GM06990 (cell line): ENCODE measurements at regions not wholly inside any gene's neighbourhood (a gene's known extent, or its start where the extent isn't known, plus 50 kb on each side); places are given as distances from the start of the nearest gene placed in this dataset.

Experiments
- DNase-seq: peaks from one replicate; pipeline ENCODE4 v3.0.0-alpha.2; 2011; ENCODE audit not compliant: insufficient read length; ENCODE audit errors: extremely low read depth
- H3K27me3 ChIP-seq: replicated peaks from 2 replicates; pipeline ENCODE4 v1.6.0; 2011; ENCODE audit warnings: low read length; ENCODE audit not compliant: control insufficient read depth, insufficient read depth
- H3K36me3 ChIP-seq: 2 replicates; pipeline ENCODE4 v1.5.1; 2011; ENCODE audit warnings: low read length; ENCODE audit not compliant: control insufficient read depth, insufficient read depth
- H3K4me3 ChIP-seq: replicated peaks from 2 replicates; pipeline ENCODE4 v1.5.1; 2011; ENCODE audit warnings: low read depth, mild to moderate bottlenecking, control low read depth, low read length
- TF ChIP-seq, protein P1 (sequence below): IDR thresholded peaks from 2 replicates; pipeline ENCODE4 v1.5.1; 2011; ENCODE audit warnings: low read length, control low read depth, mild to moderate bottlenecking, inconsistent platforms; ENCODE audit not compliant: insufficient read depth, poor library complexity, severe bottlenecking

DNA sequence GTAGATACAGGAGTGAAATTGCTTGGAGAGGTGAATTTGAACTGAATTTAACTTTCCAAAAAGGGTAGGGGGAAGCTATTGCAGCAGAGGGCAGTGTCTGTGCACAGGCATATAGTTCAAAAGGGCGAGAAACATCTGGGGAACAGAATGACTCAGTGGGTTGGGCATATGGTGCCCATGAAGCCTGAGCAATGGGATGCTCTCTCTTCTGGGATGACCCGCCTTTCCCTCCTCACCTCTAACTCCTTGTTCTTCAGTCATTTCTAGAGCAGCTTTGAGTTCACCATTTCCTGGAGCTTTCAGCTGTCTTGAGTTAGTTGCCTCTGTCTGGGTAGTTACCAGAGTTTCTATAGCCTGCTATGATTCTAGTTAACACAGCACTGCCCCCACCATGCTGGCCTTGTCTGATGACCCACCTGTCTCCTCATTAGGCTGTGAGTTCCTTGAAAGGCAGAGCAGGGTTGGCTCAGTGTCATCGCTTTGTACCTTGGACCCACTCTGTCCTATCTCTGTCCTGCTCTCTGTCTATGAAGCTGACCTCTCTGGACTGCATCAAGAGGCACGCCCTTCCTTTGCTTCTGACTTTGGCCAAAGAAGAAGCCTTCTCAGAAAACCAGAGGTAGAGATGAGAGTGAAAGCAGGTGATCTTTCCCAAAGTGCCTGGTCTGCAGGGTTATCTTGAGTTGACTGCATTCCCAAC is 299.6 kb upstream of the KLF4 start:
- no peaks in the 10 kb centered on the region for H3K27me3 ChIP-seq
- no peaks in the 10 kb centered on the region for H3K36me3 ChIP-seq
- H3K4me3 ChIP-seq: no peak overlapping the region
- no peak for DNase-seq
- TF ChIP-seq, protein P1, sequence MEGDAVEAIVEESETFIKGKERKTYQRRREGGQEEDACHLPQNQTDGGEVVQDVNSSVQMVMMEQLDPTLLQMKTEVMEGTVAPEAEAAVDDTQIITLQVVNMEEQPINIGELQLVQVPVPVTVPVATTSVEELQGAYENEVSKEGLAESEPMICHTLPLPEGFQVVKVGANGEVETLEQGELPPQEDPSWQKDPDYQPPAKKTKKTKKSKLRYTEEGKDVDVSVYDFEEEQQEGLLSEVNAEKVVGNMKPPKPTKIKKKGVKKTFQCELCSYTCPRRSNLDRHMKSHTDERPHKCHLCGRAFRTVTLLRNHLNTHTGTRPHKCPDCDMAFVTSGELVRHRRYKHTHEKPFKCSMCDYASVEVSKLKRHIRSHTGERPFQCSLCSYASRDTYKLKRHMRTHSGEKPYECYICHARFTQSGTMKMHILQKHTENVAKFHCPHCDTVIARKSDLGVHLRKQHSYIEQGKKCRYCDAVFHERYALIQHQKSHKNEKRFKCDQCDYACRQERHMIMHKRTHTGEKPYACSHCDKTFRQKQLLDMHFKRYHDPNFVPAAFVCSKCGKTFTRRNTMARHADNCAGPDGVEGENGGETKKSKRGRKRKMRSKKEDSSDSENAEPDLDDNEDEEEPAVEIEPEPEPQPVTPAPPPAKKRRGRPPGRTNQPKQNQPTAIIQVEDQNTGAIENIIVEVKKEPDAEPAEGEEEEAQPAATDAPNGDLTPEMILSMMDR: no peak

DNA sequence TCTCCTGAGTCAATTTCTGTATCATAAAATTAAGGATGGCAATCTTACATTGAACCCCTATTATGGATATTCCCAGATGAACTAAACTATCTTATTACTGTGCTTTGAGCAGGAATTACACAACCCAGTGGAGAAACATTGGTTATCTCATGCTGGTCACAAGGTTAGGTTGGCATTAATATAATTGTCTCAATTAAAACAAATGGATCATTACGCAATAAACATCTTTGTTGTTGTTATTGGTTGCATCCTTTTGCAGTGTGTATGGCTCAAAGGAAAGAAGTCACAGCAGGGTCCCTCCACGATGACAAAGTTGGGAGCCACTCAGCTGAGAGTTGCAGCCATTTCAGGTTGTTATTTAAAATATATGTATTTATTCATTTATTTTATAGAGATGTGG is 297.0 kb upstream of the KLF4 start:
- DNase-seq: no peak
- Histone ChIP-seq H3K27me3 (no peaks in the 10 kb centered on the region), H3K4me3 (no peak overlapping the region), H3K36me3 (no peaks in the 10 kb centered on the region)
- TF ChIP-seq, protein P1: no peak

DNA sequence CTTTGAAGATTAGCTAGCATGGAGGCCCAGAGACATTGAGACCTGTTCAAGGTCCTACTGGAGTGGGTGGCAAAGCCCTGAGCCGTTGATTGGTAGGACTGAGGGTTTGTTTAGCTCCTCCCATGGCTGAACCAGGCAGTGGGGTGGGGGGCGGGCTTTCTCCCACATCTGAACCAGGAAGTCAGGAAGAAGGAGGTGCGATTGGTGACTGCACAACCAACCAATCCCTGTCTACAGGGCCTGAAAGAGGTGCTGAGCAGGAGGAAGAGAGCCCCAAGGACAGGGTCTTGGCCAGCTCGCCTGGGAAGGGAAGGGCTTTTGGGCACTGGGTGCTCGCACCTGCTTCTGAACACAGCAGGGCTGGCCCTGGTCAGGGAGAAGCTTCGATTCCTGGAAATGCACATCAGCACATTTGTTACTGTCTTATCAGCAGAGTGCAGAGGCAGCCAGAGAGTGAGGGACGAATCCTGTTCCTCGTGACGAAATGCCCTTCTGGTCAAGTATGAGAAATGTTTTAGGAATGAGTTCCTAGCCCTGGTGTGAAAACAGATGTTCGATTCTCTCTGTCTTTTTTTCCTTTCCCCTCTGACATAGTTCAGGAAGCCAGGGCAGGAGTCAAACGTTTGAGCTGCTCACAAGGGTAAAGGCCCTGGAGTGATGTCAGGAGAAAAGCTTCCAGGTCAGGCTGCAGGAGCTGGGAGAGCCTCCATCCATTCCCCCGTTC is 294.8 kb upstream of the KLF4 start:
- H3K27me3 ChIP-seq: no peaks in the 10 kb centered on the region
- TF ChIP-seq, protein P1: no peak
- no peak for DNase-seq
- H3K4me3 ChIP-seq: no peak overlapping the region
- H3K36me3 ChIP-seq: no peaks in the 10 kb centered on the region

DNA sequence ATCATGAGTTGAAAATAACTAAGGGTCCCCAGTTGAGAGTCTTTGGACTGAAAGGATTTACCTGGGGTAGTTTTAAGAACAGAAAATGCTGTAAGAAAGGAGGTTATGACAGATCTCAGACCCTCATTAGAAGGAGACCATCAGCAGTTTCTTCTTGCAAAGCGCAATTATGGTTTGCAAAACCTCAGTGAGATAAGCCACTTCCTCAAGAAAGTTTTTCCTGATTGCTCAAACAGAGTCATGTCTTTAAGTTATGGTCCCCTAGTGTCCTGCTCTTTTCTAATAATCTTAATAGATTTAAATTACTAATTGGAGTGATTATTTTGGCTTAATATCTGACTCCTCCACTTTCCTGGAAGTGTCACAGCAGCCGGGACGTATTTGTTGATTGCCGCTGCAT is 293.2 kb upstream of the KLF4 start:
- H3K4me3 ChIP-seq: no peak overlapping the region

DNA sequence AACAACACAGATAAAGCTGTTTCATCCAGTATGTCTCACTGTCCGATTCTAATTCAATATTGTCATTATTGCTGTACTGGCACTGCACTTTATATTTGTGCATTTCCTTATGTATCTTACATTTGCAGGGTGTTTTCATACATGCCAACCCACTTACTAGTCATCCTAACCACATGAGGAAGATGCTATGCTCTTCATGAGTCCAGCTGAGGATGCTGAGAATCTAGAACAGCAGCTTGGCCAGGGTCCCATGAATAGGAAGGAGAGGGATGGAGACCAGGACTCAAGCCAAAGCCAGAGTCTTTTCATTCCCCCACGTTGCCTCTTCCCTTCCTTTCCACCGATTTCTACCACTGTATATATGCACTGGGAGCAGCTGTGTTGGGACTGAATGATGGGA is 292.8 kb upstream of the KLF4 start:
- H3K4me3 ChIP-seq: no peak overlapping the region
- no peaks in the 10 kb centered on the region for H3K27me3 ChIP-seq
- no peaks in the 10 kb centered on the region for H3K36me3 ChIP-seq
- DNase-seq: no peak
- TF ChIP-seq, protein P1: no peak

More for the DNA sequence above, 293.2 kb upstream of the KLF4 start:
- no peaks in the 10 kb centered on the region for H3K36me3 ChIP-seq
- TF ChIP-seq, protein P1: no peak
- no peaks in the 10 kb centered on the region for H3K27me3 ChIP-seq
- no peak for DNase-seq
